SK-N-SH treated with all-trans-retinoic acid at 6 μM for 48 hours (cell line): ENCODE measurements at regions not wholly inside any gene's neighbourhood (a gene's known extent, or its start where the extent isn't known, plus 50 kb on each side); places are given as distances from the start of the nearest gene placed in this dataset.

ENCODE experiments used
- ATAC-seq: fragments of 200-7000 bp; cut with Tn5 transposase; 3 replicates; pipeline ENCODE4 v1.9.1; 2020; ENCODE audit warnings: mild to moderate bottlenecking, moderate library complexity
- ARNTL ChIP-seq: fragments of 450-650 bp; formaldehyde crosslinking; IDR thresholded peaks from 2 replicates; pipeline ENCODE4 v1.5.0; 2020; ENCODE audit warnings: low read depth, mild to moderate bottlenecking, moderate library complexity, borderline replicate concordance
- BACH2 ChIP-seq: fragments of 250-450 bp; sonication (Bioruptor Pico); IDR thresholded peaks from 2 replicates; pipeline ENCODE4 v1.9.0; 2021; ENCODE audit warnings: mild to moderate bottlenecking, borderline replicate concordance
- CSDC2 ChIP-seq: fragments of 250-450 bp; sonication (Bioruptor Pico); IDR thresholded peaks from 2 replicates; pipeline ENCODE4 v1.5.0; 2020; ENCODE audit warnings: mild to moderate bottlenecking, moderate library complexity
- ESRRG ChIP-seq: fragments of 250-450 bp; sonication (Bioruptor Pico); IDR thresholded peaks from 2 replicates; pipeline ENCODE4 v1.6.1; 2021; ENCODE audit warnings: mild to moderate bottlenecking
- GLIS3 ChIP-seq: fragments of 250-450 bp; sonication (Bioruptor Pico); IDR thresholded peaks from 2 replicates; pipeline ENCODE4 v1.5.0; 2020; ENCODE audit warnings: mild to moderate bottlenecking, moderate library complexity
- ISL1 ChIP-seq: fragments of 250-450 bp; sonication (Bioruptor Pico); IDR thresholded peaks from 2 replicates; pipeline ENCODE4 v2.1.2; 2022; ENCODE audit warnings: mild to moderate bottlenecking, moderate library complexity
- OSR1 ChIP-seq: fragments of 250-450 bp; sonication (Bioruptor Pico); IDR thresholded peaks from 2 replicates; pipeline ENCODE4 v1.8.0; 2022; ENCODE audit warnings: moderate library complexity, mild to moderate bottlenecking, inconsistent platforms
- PATZ1 ChIP-seq: fragments of 250-450 bp; sonication (Bioruptor Pico); IDR thresholded peaks from 2 replicates; pipeline ENCODE4 v1.8.0; 2020; ENCODE audit warnings: mild to moderate bottlenecking, moderate library complexity, borderline replicate concordance
- POU6F1 ChIP-seq: fragments of 250-450 bp; sonication (Bioruptor Pico); IDR thresholded peaks from 2 replicates; pipeline ENCODE4 v1.8.0; 2021; ENCODE audit warnings: low read depth, mild to moderate bottlenecking, moderate library complexity, borderline replicate concordance
- RARB ChIP-seq: fragments of 250-450 bp; sonication (Bioruptor Pico); IDR thresholded peaks from 2 replicates; pipeline ENCODE4 v1.8.0; 2021; ENCODE audit warnings: mild to moderate bottlenecking, moderate library complexity
- SNAI2 ChIP-seq: fragments of 250-450 bp; sonication (Bioruptor Pico); IDR thresholded peaks from 2 replicates; pipeline ENCODE4 v1.5.0; 2020; ENCODE audit warnings: mild to moderate bottlenecking, moderate library complexity
- TCF4 ChIP-seq: fragments of 250-450 bp; sonication (Bioruptor Pico); IDR thresholded peaks from 2 replicates; pipeline ENCODE4 v1.8.0; 2021; ENCODE audit warnings: mild to moderate bottlenecking, moderate library complexity, borderline replicate concordance
- TOX ChIP-seq: fragments of 250-450 bp; sonication (Bioruptor Pico); IDR thresholded peaks from 2 replicates; pipeline ENCODE4 v1.8.0; 2021; ENCODE audit warnings: mild to moderate bottlenecking, moderate library complexity, borderline replicate concordance
- ZC3H10 ChIP-seq: fragments of 250-450 bp; sonication (Bioruptor Pico); IDR thresholded peaks from 2 replicates; pipeline ENCODE4 v1.5.1; 2021; ENCODE audit warnings: mild to moderate bottlenecking, moderate library complexity
- ZFP3 ChIP-seq: fragments of 250-450 bp; sonication (Bioruptor Pico); IDR thresholded peaks from 2 replicates; pipeline ENCODE4 v1.5.0; 2020; ENCODE audit warnings: mild to moderate bottlenecking, moderate library complexity
- ZFP30 ChIP-seq: fragments of 450-650 bp; formaldehyde crosslinking; IDR thresholded peaks from 2 replicates; pipeline ENCODE4 v1.5.0; 2022; ENCODE audit warnings: mild to moderate bottlenecking, moderate library complexity
- ZNF565 ChIP-seq: fragments of 450-650 bp; formaldehyde crosslinking; conservative IDR thresholded peaks from 2 replicates; pipeline ENCODE4 v1.5.0; 2020; ENCODE audit warnings: low read depth, mild to moderate bottlenecking, moderate library complexity
- ZNF70 ChIP-seq: fragments of 450-650 bp; formaldehyde crosslinking; IDR thresholded peaks from 2 replicates; pipeline ENCODE4 v1.5.0; 2020; ENCODE audit warnings: mild to moderate bottlenecking, moderate library complexity
- ZNF8 ChIP-seq: fragments of 450-650 bp; formaldehyde crosslinking; IDR thresholded peaks from 2 replicates; pipeline ENCODE4 v1.5.0; 2020; ENCODE audit warnings: mild to moderate bottlenecking, moderate library complexity
- TF ChIP-seq, protein P1 (sequence below): fragments of 250-450 bp; sonication (Bioruptor Pico); IDR thresholded peaks from 2 replicates; pipeline ENCODE4 v1.5.1; 2021; ENCODE audit warnings: mild to moderate bottlenecking, moderate library complexity
- TF ChIP-seq, protein P2 (sequence below): fragments of 250-450 bp; sonication (Bioruptor Pico); IDR thresholded peaks from 2 replicates; pipeline ENCODE4 v1.5.1; 2020; ENCODE audit warnings: low read depth, mild to moderate bottlenecking, moderate library complexity
- TF ChIP-seq, protein P3 (sequence below): fragments of 250-450 bp; sonication (Bioruptor Pico); IDR thresholded peaks from 2 replicates; pipeline ENCODE4 v1.5.0; 2020; ENCODE audit warnings: mild to moderate bottlenecking, moderate library complexity

DNA sequence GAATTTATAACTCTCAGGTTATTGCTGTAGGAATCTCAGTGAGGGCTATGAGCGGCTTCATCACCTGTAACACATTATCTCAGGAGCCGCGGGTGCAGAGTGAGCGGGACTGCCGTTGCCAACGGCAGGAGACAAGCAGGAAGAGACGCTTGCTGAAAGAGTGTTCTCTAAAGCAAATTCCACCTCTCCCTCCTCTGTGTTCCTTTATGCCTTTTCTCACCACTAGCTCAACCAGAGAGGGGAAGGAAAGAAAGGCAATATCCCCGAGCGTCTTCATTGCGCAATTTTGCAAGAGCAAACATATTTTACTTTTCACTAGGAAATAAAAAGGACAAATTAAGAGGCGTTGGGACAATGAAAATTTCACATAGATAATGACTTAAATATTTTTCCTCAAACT, 185.2 kb upstream of the EXOC2 start:
- no peak for TF ChIP-seq ZNF70
- no peak for TF ChIP-seq ZNF8 (CRISPR knock-in tag)
- TF ChIP-seq GLIS3 (CRISPR knock-in tag) = no peak
- TF ChIP-seq RARB (CRISPR knock-in tag) = no peak
- no peak for TF ChIP-seq ZC3H10 (CRISPR knock-in tag)
- no peak for TF ChIP-seq ZFP30 (CRISPR knock-in tag)
- TF ChIP-seq ZFP3 (CRISPR knock-in tag) = no peak
- TF ChIP-seq, all 23 proteins: peak for 0
- no peak for ATAC-seq

DNA sequence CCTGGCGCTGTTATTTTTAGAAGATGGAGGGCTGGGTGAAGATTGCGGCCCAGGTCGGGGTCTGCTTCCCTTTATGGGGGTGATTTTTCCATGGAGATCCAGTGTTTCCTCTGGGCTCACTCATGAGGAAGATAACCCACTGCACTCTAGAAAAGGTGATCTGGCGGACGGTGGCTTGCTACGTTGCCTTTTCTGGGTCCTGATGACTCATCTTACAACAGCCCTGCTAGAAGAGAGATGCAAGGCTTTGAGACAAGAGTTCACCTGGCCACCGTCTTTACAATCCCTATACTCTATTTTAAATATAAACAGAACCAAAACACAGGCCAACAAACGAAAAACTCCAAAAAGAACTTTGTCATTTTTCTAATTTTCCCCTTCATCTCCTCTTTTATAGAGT, 182.1 kb upstream of the EXOC2 start:
- TF ChIP-seq ARNTL (CRISPR knock-in tag) (no peak), SNAI2 (CRISPR knock-in tag) (no peak), CSDC2 (CRISPR knock-in tag) (no peak), ISL1 (no peak), BACH2 (no peak), PATZ1 (CRISPR knock-in tag) (no peak), OSR1 (CRISPR knock-in tag) (no peak)
- no peak for ATAC-seq

DNA sequence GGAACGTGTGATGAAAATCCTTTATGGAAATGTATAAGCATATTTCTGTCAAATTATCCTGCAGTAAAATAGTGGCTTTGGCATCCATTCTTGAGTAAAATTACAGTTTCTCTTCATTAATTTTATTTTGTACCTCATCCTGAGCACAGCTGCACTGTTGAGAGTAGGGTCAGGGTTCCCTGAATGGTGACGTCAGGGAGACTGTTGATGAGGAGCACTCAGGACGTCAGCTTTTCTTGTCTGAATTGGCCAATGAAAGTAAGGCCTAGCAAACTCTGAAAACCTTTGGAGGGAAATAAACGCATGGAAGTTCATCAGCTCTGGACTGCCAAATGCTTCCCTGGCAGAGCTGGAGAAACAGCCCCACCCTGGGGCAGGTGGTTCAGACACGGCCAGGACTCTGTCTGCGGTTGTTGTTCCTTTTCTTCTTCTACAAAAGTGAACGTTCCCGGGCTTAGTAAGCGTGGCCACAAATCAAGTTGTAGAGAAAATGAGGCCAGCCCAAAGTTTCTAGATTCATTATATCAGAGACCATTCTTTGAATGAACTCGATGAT, 179.7 kb upstream of the EXOC2 start:
- ATAC-seq = no peak
- TF ChIP-seq ZNF565 (CRISPR knock-in tag) (no peak), ZNF8 (CRISPR knock-in tag) (no peak), CSDC2 (CRISPR knock-in tag) (no peak), ARNTL (CRISPR knock-in tag) (no peak), ISL1 (no peak), BACH2 (no peak), RARB (CRISPR knock-in tag) (no peak), OSR1 (CRISPR knock-in tag) (no peak), ZC3H10 (CRISPR knock-in tag) (no peak), ZNF70 (no peak), POU6F1 (CRISPR knock-in tag) (no peak), ESRRG (CRISPR knock-in tag) (no peak), ZFP3 (CRISPR knock-in tag) (no peak), ZFP30 (CRISPR knock-in tag) (no peak), TOX (CRISPR knock-in tag) (no peak), GLIS3 (CRISPR knock-in tag) (no peak), TCF4 (CRISPR knock-in tag) (no peak)
- TF ChIP-seq, protein P1, sequence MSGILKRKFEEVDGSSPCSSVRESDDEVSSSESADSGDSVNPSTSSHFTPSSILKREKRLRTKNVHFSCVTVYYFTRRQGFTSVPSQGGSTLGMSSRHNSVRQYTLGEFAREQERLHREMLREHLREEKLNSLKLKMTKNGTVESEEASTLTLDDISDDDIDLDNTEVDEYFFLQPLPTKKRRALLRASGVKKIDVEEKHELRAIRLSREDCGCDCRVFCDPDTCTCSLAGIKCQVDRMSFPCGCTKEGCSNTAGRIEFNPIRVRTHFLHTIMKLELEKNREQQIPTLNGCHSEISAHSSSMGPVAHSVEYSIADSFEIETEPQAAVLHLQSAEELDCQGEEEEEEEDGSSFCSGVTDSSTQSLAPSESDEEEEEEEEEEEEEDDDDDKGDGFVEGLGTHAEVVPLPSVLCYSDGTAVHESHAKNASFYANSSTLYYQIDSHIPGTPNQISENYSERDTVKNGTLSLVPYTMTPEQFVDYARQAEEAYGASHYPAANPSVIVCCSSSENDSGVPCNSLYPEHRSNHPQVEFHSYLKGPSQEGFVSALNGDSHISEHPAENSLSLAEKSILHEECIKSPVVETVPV (CRISPR knock-in tag) = no peak
- TF ChIP-seq, protein P2, sequence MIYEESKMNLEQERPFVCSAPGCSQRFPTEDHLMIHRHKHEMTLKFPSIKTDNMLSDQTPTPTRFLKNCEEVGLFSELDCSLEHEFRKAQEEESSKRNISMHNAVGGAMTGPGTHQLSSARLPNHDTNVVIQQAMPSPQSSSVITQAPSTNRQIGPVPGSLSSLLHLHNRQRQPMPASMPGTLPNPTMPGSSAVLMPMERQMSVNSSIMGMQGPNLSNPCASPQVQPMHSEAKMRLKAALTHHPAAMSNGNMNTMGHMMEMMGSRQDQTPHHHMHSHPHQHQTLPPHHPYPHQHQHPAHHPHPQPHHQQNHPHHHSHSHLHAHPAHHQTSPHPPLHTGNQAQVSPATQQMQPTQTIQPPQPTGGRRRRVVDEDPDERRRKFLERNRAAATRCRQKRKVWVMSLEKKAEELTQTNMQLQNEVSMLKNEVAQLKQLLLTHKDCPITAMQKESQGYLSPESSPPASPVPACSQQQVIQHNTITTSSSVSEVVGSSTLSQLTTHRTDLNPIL (CRISPR knock-in tag) = no peak
- TF ChIP-seq, protein P3, sequence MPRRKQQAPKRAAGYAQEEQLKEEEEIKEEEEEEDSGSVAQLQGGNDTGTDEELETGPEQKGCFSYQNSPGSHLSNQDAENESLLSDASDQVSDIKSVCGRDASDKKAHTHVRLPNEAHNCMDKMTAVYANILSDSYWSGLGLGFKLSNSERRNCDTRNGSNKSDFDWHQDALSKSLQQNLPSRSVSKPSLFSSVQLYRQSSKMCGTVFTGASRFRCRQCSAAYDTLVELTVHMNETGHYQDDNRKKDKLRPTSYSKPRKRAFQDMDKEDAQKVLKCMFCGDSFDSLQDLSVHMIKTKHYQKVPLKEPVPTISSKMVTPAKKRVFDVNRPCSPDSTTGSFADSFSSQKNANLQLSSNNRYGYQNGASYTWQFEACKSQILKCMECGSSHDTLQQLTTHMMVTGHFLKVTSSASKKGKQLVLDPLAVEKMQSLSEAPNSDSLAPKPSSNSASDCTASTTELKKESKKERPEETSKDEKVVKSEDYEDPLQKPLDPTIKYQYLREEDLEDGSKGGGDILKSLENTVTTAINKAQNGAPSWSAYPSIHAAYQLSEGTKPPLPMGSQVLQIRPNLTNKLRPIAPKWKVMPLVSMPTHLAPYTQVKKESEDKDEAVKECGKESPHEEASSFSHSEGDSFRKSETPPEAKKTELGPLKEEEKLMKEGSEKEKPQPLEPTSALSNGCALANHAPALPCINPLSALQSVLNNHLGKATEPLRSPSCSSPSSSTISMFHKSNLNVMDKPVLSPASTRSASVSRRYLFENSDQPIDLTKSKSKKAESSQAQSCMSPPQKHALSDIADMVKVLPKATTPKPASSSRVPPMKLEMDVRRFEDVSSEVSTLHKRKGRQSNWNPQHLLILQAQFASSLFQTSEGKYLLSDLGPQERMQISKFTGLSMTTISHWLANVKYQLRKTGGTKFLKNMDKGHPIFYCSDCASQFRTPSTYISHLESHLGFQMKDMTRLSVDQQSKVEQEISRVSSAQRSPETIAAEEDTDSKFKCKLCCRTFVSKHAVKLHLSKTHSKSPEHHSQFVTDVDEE = no peak
